ENCODE measurements at regions not wholly inside any gene's neighbourhood (a gene's known extent, or its start where the extent isn't known, plus 50 kb on each side); places are given as distances from the start of the nearest gene placed in this dataset.

- H3K27ac Mint-ChIP-seq (ENCODE audit: low read depth, unreplicated experiment) = no peak overlapping the region
- no peak for TF ChIP-seq CTCF (IDR thresholded peaks at IDR 0.05; ENCODE audit: unreplicated experiment)
- H3K4me1 Mint-ChIP-seq (ENCODE audit: insufficient read depth, unreplicated experiment) = no peaks in the 10 kb centered on the region
- no peaks in the 10 kb centered on the region for H3K9me3 Mint-ChIP-seq (ENCODE audit: unreplicated experiment)
- ChIA-PET CTCF (interaction anchor here (0.6 kb wide), 1 partner anchor 1588 kb away, joined by 3 read pairs; no protein-coding TSS in a partner anchor), POLR2A (no interaction called here)
- no TSS peak for BruUV-seq (replicated peaks)
- no peaks in the 10 kb centered on the region for H3K27me3 Mint-ChIP-seq (ENCODE audit: insufficient read depth, unreplicated experiment)
- no peak overlapping the region for H3K4me3 Mint-ChIP-seq (ENCODE audit: unreplicated experiment)
- intact Hi-C loops (cut with micrococcal nuclease) = no loop called here
- DNase-seq (ENCODE audit: unreplicated experiment) = no peak
- H3K36me3 Mint-ChIP-seq (ENCODE audit: insufficient read depth, unreplicated experiment) = no peaks in the 10 kb centered on the region
Measured at GRCh38 chr4:178311997-178312396, 869.8 kb upstream of the AGA start.

- intact Hi-C loops (cut with micrococcal nuclease) = no loop called here
- no peaks in the 10 kb centered on the region for H3K4me1 Mint-ChIP-seq (ENCODE audit: insufficient read depth, unreplicated experiment)
- no peak for TF ChIP-seq CTCF (IDR thresholded peaks at IDR 0.05; ENCODE audit: unreplicated experiment)
- H3K4me3 Mint-ChIP-seq (ENCODE audit: unreplicated experiment) = no peak overlapping the region
- ChIA-PET CTCF (no interaction called here), POLR2A (no interaction called here)
- BruUV-seq (replicated peaks) = no TSS peak
- H3K27ac Mint-ChIP-seq (ENCODE audit: low read depth, unreplicated experiment) = no peak overlapping the region
- no peaks in the 10 kb centered on the region for H3K9me3 Mint-ChIP-seq (ENCODE audit: unreplicated experiment)
- DNase-seq (ENCODE audit: unreplicated experiment) = no peak
- H3K27me3 Mint-ChIP-seq (ENCODE audit: insufficient read depth, unreplicated experiment) = no peaks in the 10 kb centered on the region
- H3K36me3 Mint-ChIP-seq (ENCODE audit: insufficient read depth, unreplicated experiment) = no peaks in the 10 kb centered on the region
Measured at GRCh38 chr4:178314287-178314686, 872.0 kb upstream of the AGA start.

- H3K9me3 Mint-ChIP-seq (ENCODE audit: unreplicated experiment) = peaks cover 9% of the 10 kb centered on the region
- intact Hi-C loops (cut with micrococcal nuclease) = no loop called here
- H3K27me3 Mint-ChIP-seq (ENCODE audit: insufficient read depth, unreplicated experiment) = no peaks in the 10 kb centered on the region
- TF ChIP-seq CTCF (IDR thresholded peaks at IDR 0.05; ENCODE audit: unreplicated experiment) = no peak
- no peak overlapping the region for H3K4me3 Mint-ChIP-seq (ENCODE audit: unreplicated experiment)
- H3K4me1 Mint-ChIP-seq (ENCODE audit: insufficient read depth, unreplicated experiment) = no peaks in the 10 kb centered on the region
- ChIA-PET CTCF (no interaction called here), POLR2A (no interaction called here)
- BruUV-seq (replicated peaks) = no TSS peak
- no peaks in the 10 kb centered on the region for H3K36me3 Mint-ChIP-seq (ENCODE audit: insufficient read depth, unreplicated experiment)
- no peak for DNase-seq (ENCODE audit: unreplicated experiment)
- H3K27ac Mint-ChIP-seq (ENCODE audit: low read depth, unreplicated experiment) = no peak overlapping the region
Measured at GRCh38 chr4:178316211-178316610, 874.0 kb upstream of the AGA start.

- ChIA-PET CTCF (no interaction called here), POLR2A (no interaction called here)
- H3K4me3 Mint-ChIP-seq (ENCODE audit: unreplicated experiment) = no peak overlapping the region
- H3K36me3 Mint-ChIP-seq (ENCODE audit: insufficient read depth, unreplicated experiment) = no peaks in the 10 kb centered on the region
- no peak for DNase-seq (ENCODE audit: unreplicated experiment)
- H3K9me3 Mint-ChIP-seq (ENCODE audit: unreplicated experiment) = peaks cover 9% of the 10 kb centered on the region
- H3K4me1 Mint-ChIP-seq (ENCODE audit: insufficient read depth, unreplicated experiment) = no peaks in the 10 kb centered on the region
- H3K27me3 Mint-ChIP-seq (ENCODE audit: insufficient read depth, unreplicated experiment) = no peaks in the 10 kb centered on the region
- no peak overlapping the region for H3K27ac Mint-ChIP-seq (ENCODE audit: low read depth, unreplicated experiment)
- TF ChIP-seq CTCF (IDR thresholded peaks at IDR 0.05; ENCODE audit: unreplicated experiment) = no peak
- intact Hi-C loops (cut with micrococcal nuclease) = no loop called here
- BruUV-seq (replicated peaks) = no TSS peak
Measured at GRCh38 chr4:178320003-178320402, 877.8 kb upstream of the AGA start.
